H1 (cell line): ENCODE measurements at regions not wholly inside any gene's neighbourhood (a gene's known extent, or its start where the extent isn't known, plus 50 kb on each side); places are given as distances from the start of the nearest gene placed in this dataset.

Experiments
- CTCF ChIA-PET: fragments of 300-600 bp; sonication (Branson Sonifier 250); formaldehyde crosslinking; loops from one replicate; lab custom pipeline; 2021; ENCODE audit not compliant: partially characterized antibody; lab: Charles Lee
- POLR2A ChIA-PET: fragments of 300-600 bp; sonication (Branson Sonifier 250); formaldehyde crosslinking; loops from one replicate; lab custom pipeline; 2021; ENCODE audit warnings: inconsistent platforms; ENCODE audit not compliant: partially characterized antibody; lab: Charles Lee
- DNase-seq, 2 experiments: peaks; one replicate each; pipeline versions ENCODE4 v3.0.0 to v3.0.0-alpha.2; 2010 to 2022; ENCODE audit warnings: low spot score in 2 of 2, low read depth in 1 of 2, mixed read lengths in 1 of 2
- FAIRE-seq: peaks from 2 replicates; lab custom pipeline; 2011; peaks lifted over from hg19 to GRCh38; lab: Jason Lieb, UNC
- H2AFZ ChIP-seq: 2 replicates; pipeline ENCODE4 v1.8.1; 2012; ENCODE audit warnings: low read length, inconsistent platforms
- H2AK5ac ChIP-seq: 2 replicates; pipeline ENCODE4 v1.6.1; 2013; ENCODE audit warnings: low read depth, low read length
- H2BK120ac ChIP-seq: replicated peaks from 2 replicates; pipeline ENCODE3; 2013; ENCODE audit warnings: low read depth, low read length, inconsistent platforms
- H2BK12ac ChIP-seq: 2 replicates; pipeline ENCODE4 v1.6.1; 2013; ENCODE audit warnings: low read depth, low read length
- H2BK15ac ChIP-seq: 2 replicates; pipeline ENCODE4 v1.6.1; 2013; ENCODE audit warnings: low read length
- H2BK20ac ChIP-seq: 2 replicates; pipeline ENCODE4 v1.6.1; 2013; ENCODE audit warnings: low read length
- H2BK5ac ChIP-seq: 2 replicates; pipeline ENCODE4 v1.6.1; 2013; ENCODE audit warnings: low read depth, low read length
- H3K14ac ChIP-seq: 2 replicates; pipeline ENCODE4 v1.6.1; 2013; ENCODE audit warnings: inconsistent platforms; ENCODE audit not compliant: insufficient read length
- H3K18ac ChIP-seq: 2 replicates; pipeline ENCODE4 v1.6.1; 2013; ENCODE audit warnings: low read length; ENCODE audit errors: extremely low read depth
- H3K23ac ChIP-seq: 2 replicates; pipeline ENCODE4 v1.6.1; 2013; ENCODE audit warnings: inconsistent platforms; ENCODE audit not compliant: insufficient read length
- H3K23me2 ChIP-seq: 2 replicates; pipeline ENCODE4 v1.6.1; 2013; ENCODE audit warnings: low read depth, low read length
- H3K27ac ChIP-seq: 2 replicates; pipeline ENCODE4 v1.6.1; 2011; ENCODE audit warnings: low read depth, low read length, inconsistent platforms
- H3K27me3 ChIP-seq, 4 experiments: replicated peaks in 1 of 4; 1 replicate in 1 of 4; 2 replicates in 3 of 4; pipeline versions ENCODE4 v1.6.1 to v1.8.1; 2011 to 2013; ENCODE audit warnings: low read length in 3 of 4, mild to moderate bottlenecking in 3 of 4, inconsistent platforms in 2 of 4, mixed read lengths in 2 of 4, moderate library complexity in 1 of 4; ENCODE audit not compliant: control insufficient read depth in 3 of 4, insufficient read depth in 3 of 4; ENCODE audit errors: extremely low read depth in 1 of 4
- H3K36me3 ChIP-seq, 4 experiments: 2 replicates each; pipeline versions ENCODE4 v1.6.1 to v1.8.1; 2011 to 2013; ENCODE audit warnings: mild to moderate bottlenecking in 4 of 4, low read length in 3 of 4, moderate library complexity in 2 of 4, control low read depth in 1 of 4, inconsistent platforms in 1 of 4; ENCODE audit not compliant: insufficient read depth in 4 of 4, control insufficient read depth in 2 of 4
- H3K4ac ChIP-seq: replicated peaks from 2 replicates; pipeline ENCODE3; 2013; ENCODE audit warnings: low read length, low read depth, mixed read lengths, inconsistent platforms; ENCODE audit not compliant: insufficient read length
- H3K4me1 ChIP-seq, 4 experiments: replicated peaks in 1 of 4; 1 replicate in 1 of 4; 2 replicates in 3 of 4; pipeline versions ENCODE4 v1.6.1 to v1.8.1; 2011 to 2013; ENCODE audit warnings: low read length in 3 of 4, inconsistent platforms in 2 of 4, mixed read lengths in 1 of 4; ENCODE audit not compliant: insufficient read depth in 4 of 4, control insufficient read depth in 3 of 4
- H3K4me2 ChIP-seq, 2 experiments: 2 replicates each; pipeline versions ENCODE4 v1.6.1 to v1.8.1; 2011 to 2013; ENCODE audit warnings: low read depth in 2 of 2, low read length in 2 of 2, control low read depth in 1 of 2, inconsistent platforms in 1 of 2, mild to moderate bottlenecking in 1 of 2; ENCODE audit not compliant: insufficient read depth in 1 of 2
- H3K4me3 ChIP-seq, 4 experiments: fragments of 200-600, 300-600 bp in 1 of 4; sonication (generic), shearing (Covaris generic), sonication (Bioruptor Twin) in 1 of 4; 2 replicates each; pipeline versions ENCODE4 v1.5.1 to v1.8.1; 2011 to 2016; ENCODE audit warnings: low read length in 4 of 4, low read depth in 3 of 4, control low read depth in 2 of 4, inconsistent platforms in 2 of 4, mild to moderate bottlenecking in 2 of 4, mixed read lengths in 1 of 4, moderate library complexity in 1 of 4; ENCODE audit not compliant: insufficient read depth in 2 of 4; ENCODE audit errors: extremely low read depth in 1 of 4
- H3K56ac ChIP-seq: replicated peaks from 2 replicates; pipeline ENCODE3; 2013; ENCODE audit warnings: low read depth, mild to moderate bottlenecking, mixed read lengths, low read length, inconsistent platforms; ENCODE audit not compliant: insufficient read length
- H3K79me1 ChIP-seq: 2 replicates; pipeline ENCODE4 v1.6.1; 2013; ENCODE audit warnings: low read depth, low read length, control low read depth
- H3K79me2 ChIP-seq, 2 experiments: 2 replicates each; pipeline versions ENCODE4 v1.6.1 to v1.8.1; 2012 to 2013; ENCODE audit warnings: low read length in 2 of 2, mild to moderate bottlenecking in 2 of 2, inconsistent platforms in 1 of 2; ENCODE audit not compliant: insufficient read depth in 2 of 2, control insufficient read depth in 1 of 2
- H3K9ac ChIP-seq, 4 experiments: replicated peaks in 1 of 4; 1 replicate in 1 of 4; 2 replicates in 3 of 4; pipeline versions ENCODE4 v1.6.1 to v1.8.1; 2011 to 2013; ENCODE audit warnings: low read depth in 3 of 4, low read length in 3 of 4, control low read depth in 2 of 4, mild to moderate bottlenecking in 2 of 4, moderate library complexity in 2 of 4, inconsistent platforms in 1 of 4; ENCODE audit errors: extremely low read depth in 1 of 4
- H3K9me3 ChIP-seq, 2 experiments: 2 replicates each; pipeline versions ENCODE4 v1.6.1 to v1.8.1; 2012 to 2013; ENCODE audit warnings: mild to moderate bottlenecking in 2 of 2, moderate library complexity in 2 of 2, control low read depth in 1 of 2, inconsistent platforms in 1 of 2, low read depth in 1 of 2, low read length in 1 of 2, mixed read lengths in 1 of 2; ENCODE audit not compliant: insufficient read depth in 2 of 2
- H4K20me1 ChIP-seq, 2 experiments: replicated peaks in 1 of 2; 2 replicates each; pipeline versions ENCODE3 to v1.8.1; 2011 to 2013; ENCODE audit warnings: inconsistent platforms in 2 of 2, low read length in 2 of 2, mild to moderate bottlenecking in 1 of 2; ENCODE audit not compliant: insufficient read depth in 2 of 2, control insufficient read depth in 1 of 2
- H4K5ac ChIP-seq: 2 replicates; pipeline ENCODE4 v1.6.1; 2013; ENCODE audit warnings: low read length, low read depth, mixed read lengths, inconsistent platforms; ENCODE audit not compliant: insufficient read length
- H4K8ac ChIP-seq: 2 replicates; pipeline ENCODE4 v1.8.0; 2013; ENCODE audit warnings: mild to moderate bottlenecking, moderate library complexity, low read length, inconsistent platforms; ENCODE audit not compliant: insufficient read depth; ENCODE audit errors: extremely low read depth
- H4K91ac ChIP-seq: replicated peaks from 2 replicates; pipeline ENCODE3; 2013; ENCODE audit warnings: low read length, mixed read lengths, inconsistent platforms; ENCODE audit not compliant: insufficient read length
- CBX8 ChIP-seq: fragments of 300-800, 300-1000 bp; sonication (generic); IDR thresholded peaks from 2 replicates; pipeline ENCODE4 v1.7.1; 2016; ENCODE audit warnings: low read depth, low read length, borderline replicate concordance
- CHD1 ChIP-seq: IDR thresholded peaks from 2 replicates; pipeline ENCODE4 v1.6.1; 2012; ENCODE audit warnings: low read depth, low read length, improper control_type of control experiment
- CHD2 ChIP-seq: IDR thresholded peaks from 2 replicates; pipeline ENCODE4 v1.6.1; 2012; ENCODE audit warnings: low read length, improper control_type of control experiment
- CREB1 ChIP-seq: IDR thresholded peaks from 2 replicates; pipeline ENCODE4 v1.6.1; 2012; ENCODE audit warnings: inconsistent platforms
- KDM1A ChIP-seq: fragments of 200-600, 300-600 bp; sonication (generic); IDR thresholded peaks from 2 replicates; pipeline ENCODE4 v1.7.1; 2016; ENCODE audit warnings: mild to moderate bottlenecking, low read length, borderline replicate concordance
- KDM5A ChIP-seq: fragments of 200-600 bp; IDR thresholded peaks from 2 replicates; pipeline ENCODE4 v1.7.1; 2012; ENCODE audit warnings: mild to moderate bottlenecking, low read length, inconsistent platforms, mixed read lengths
- RBBP5 ChIP-seq: IDR thresholded peaks from 2 replicates; pipeline ENCODE4 v1.7.1; 2012; ENCODE audit warnings: low read depth, mild to moderate bottlenecking, inconsistent platforms, low read length, moderate library complexity, borderline replicate concordance
- RXRA ChIP-seq: IDR thresholded peaks from 2 replicates; pipeline ENCODE4 v1.6.1; 2011; ENCODE audit warnings: low read depth, mild to moderate bottlenecking, low read length, moderate library complexity; ENCODE audit not compliant: insufficient read depth
- SIX5 ChIP-seq: IDR thresholded peaks from 2 replicates; pipeline ENCODE4 v1.6.1; 2011; ENCODE audit warnings: mild to moderate bottlenecking, low read depth, low read length
- SP1 ChIP-seq: IDR thresholded peaks from 2 replicates; pipeline ENCODE4 v1.6.1; 2011; ENCODE audit warnings: low read depth, low read length
- USF2 ChIP-seq: IDR thresholded peaks from 2 replicates; pipeline ENCODE4 v1.6.1; 2011; ENCODE audit warnings: low read length, improper control_type of control experiment
- WGBS, 2 experiments: shearing (Covaris generic) in 1 of 2; methylation state at CpG; one replicate each; pipeline versions ENCODE4 v1.1.6 to v1.1.7; 2013 to 2015; ENCODE audit warnings: low lambda C conversion rate in 2 of 2, mixed read lengths in 2 of 2, inconsistent platforms in 1 of 2, low coverage in 1 of 2, missing lambda C conversion rate in 1 of 2; ENCODE audit not compliant: insufficient replicate concordance in 2 of 2, insufficient coverage in 1 of 2, insufficient read length in 1 of 2; ENCODE audit errors: extremely low coverage in 1 of 2, missing lambda C conversion rate in 1 of 2; 5-methylcytosine and 5-hydroxymethylcytosine counted together
- TF ChIP-seq, protein P1 (sequence below), 3 experiments: IDR thresholded peaks; 1 replicate in 2 of 3; 2 replicates in 1 of 3; pipeline versions ENCODE4 v1.5.1 to v1.6.1; 2011; ENCODE audit warnings: low read length in 3 of 3, mild to moderate bottlenecking in 3 of 3, inconsistent platforms in 2 of 3, low read depth in 1 of 3, moderate library complexity in 1 of 3; ENCODE audit not compliant: insufficient read depth in 1 of 3; ENCODE audit errors: control extremely low read depth in 1 of 3

DNA sequence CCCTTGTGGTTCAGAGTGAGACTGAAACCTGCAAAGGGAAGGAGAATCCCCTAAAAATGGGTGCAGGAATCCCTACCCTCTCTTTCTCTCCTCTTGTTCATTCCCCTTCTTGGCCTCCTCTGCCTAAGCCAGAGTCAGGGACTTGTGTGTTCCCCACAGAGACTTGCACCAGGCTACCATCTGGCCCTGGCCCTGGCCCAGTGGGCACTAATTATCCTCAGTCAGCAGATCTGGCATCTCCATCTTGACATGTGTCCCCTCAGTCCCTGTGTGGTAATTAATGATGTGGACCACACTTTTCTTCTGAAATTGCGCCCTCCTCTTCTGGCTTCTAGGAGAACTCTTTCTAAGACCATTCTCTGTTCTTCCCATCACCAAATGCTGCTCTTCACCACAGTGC, 354.4 kb downstream of the SETD4 start:
- no peaks in the 10 kb centered on the region for H3K36me3 ChIP-seq
- no peaks in the 10 kb centered on the region for H4K20me1 ChIP-seq
- H3K9me3 ChIP-seq: no peaks in the 10 kb centered on the region
- no peak overlapping the region for H2AFZ ChIP-seq
- H3K27me3 ChIP-seq: no peaks in the 10 kb centered on the region
- H2BK20ac ChIP-seq: no peak overlapping the region
- no peak overlapping the region for H2BK120ac ChIP-seq
- no peak overlapping the region for H3K18ac ChIP-seq
- H4K91ac ChIP-seq: no peak overlapping the region
- H3K4me2 ChIP-seq: no peak overlapping the region
- no peaks in the 10 kb centered on the region for H3K23me2 ChIP-seq
- H3K79me2 ChIP-seq: no peaks in the 10 kb centered on the region
- ChIA-PET POLR2A (no interaction called here), CTCF (no interaction called here)
- no peak for DNase-seq
- 93% methylated on average over 1 of the region's 1 CpG; no CpG with 5 or more reads in 1 of the 2 experiments for WGBS, 2 experiments
- no peak overlapping the region for H3K4me3 ChIP-seq
- no peak overlapping the region for H2BK15ac ChIP-seq
- no peak overlapping the region for H3K4ac ChIP-seq
- H3K56ac ChIP-seq: no peak overlapping the region
- no peaks in the 10 kb centered on the region for H3K79me1 ChIP-seq
- no peak overlapping the region for H3K9ac ChIP-seq
- H2BK5ac ChIP-seq: no peak overlapping the region
- H3K14ac ChIP-seq: no peak overlapping the region
- no peak overlapping the region for H3K23ac ChIP-seq
- H2AK5ac ChIP-seq: no peak overlapping the region
- H3K27ac ChIP-seq: no peak overlapping the region
- H4K5ac ChIP-seq: no peak overlapping the region
- no peak for FAIRE-seq
- no peaks in the 10 kb centered on the region for H3K4me1 ChIP-seq
- H4K8ac ChIP-seq: no peak overlapping the region
- H2BK12ac ChIP-seq: no peak overlapping the region
- TF ChIP-seq CHD1 (no peak), RXRA (no peak), CREB1 (no peak), KDM5A (no peak), SIX5 (no peak), CBX8 (no peak), RBBP5 (no peak), SP1 (no peak), CHD2 (no peak), USF2 (no peak), KDM1A (no peak)
- TF ChIP-seq, protein P1, sequence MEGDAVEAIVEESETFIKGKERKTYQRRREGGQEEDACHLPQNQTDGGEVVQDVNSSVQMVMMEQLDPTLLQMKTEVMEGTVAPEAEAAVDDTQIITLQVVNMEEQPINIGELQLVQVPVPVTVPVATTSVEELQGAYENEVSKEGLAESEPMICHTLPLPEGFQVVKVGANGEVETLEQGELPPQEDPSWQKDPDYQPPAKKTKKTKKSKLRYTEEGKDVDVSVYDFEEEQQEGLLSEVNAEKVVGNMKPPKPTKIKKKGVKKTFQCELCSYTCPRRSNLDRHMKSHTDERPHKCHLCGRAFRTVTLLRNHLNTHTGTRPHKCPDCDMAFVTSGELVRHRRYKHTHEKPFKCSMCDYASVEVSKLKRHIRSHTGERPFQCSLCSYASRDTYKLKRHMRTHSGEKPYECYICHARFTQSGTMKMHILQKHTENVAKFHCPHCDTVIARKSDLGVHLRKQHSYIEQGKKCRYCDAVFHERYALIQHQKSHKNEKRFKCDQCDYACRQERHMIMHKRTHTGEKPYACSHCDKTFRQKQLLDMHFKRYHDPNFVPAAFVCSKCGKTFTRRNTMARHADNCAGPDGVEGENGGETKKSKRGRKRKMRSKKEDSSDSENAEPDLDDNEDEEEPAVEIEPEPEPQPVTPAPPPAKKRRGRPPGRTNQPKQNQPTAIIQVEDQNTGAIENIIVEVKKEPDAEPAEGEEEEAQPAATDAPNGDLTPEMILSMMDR (IDR thresholded peaks at IDR 0.05; ENCODE audit: control extremely low read depth in 1 of 3, insufficient read depth in 1 of 3, low read depth in 1 of 3, low read length in 3 of 3): no peak
